DOHH2 (cell line): ENCODE measurements at regions not wholly inside any gene's neighbourhood (a gene's known extent, or its start where the extent isn't known, plus 50 kb on each side); places are given as distances from the start of the nearest gene placed in this dataset.

Experiments used
- H3F3A ChIP-seq: fragments of 200-600 bp; sonication (generic), shearing (Covaris generic); 2 replicates; pipeline ENCODE4 v1.6.0; 2016; ENCODE audit warnings: antibody characterized with exemption, mild to moderate bottlenecking; ENCODE audit not compliant: control insufficient read depth, insufficient read depth
- H3K27ac ChIP-seq: fragments of 200-600 bp; sonication (generic); 2 replicates; pipeline ENCODE4 v1.5.1; 2014; ENCODE audit warnings: low read depth, mild to moderate bottlenecking, low read length, moderate library complexity
- H3K27me3 ChIP-seq: fragments of 200-600 bp; sonication (generic); 2 replicates; pipeline ENCODE4 v1.6.1; 2014; ENCODE audit warnings: mild to moderate bottlenecking, low read length, mixed read lengths; ENCODE audit not compliant: control insufficient read depth
- H3K36me3 ChIP-seq: fragments of 200-600 bp; sonication (generic); 2 replicates; pipeline ENCODE4 v1.6.1; 2014; ENCODE audit warnings: mild to moderate bottlenecking, low read length, moderate library complexity, mixed read lengths; ENCODE audit not compliant: control insufficient read depth
- H3K4me1 ChIP-seq: fragments of 200-600 bp; sonication (generic); 2 replicates; pipeline ENCODE4 v1.6.1; 2014; ENCODE audit warnings: mild to moderate bottlenecking, low read length, mixed read lengths; ENCODE audit not compliant: control insufficient read depth
- H3K4me2 ChIP-seq: fragments of 200-600 bp; sonication (generic); 2 replicates; pipeline ENCODE4 v1.6.0; 2014; ENCODE audit warnings: mild to moderate bottlenecking, low read length, moderate library complexity
- H3K4me3 ChIP-seq: fragments of 200-600 bp; sonication (generic); 2 replicates; pipeline ENCODE4 v1.5.1; 2014; ENCODE audit warnings: mild to moderate bottlenecking, low read length, mixed read lengths
- H3K79me2 ChIP-seq: fragments of 200-600 bp; sonication (generic); 2 replicates; pipeline ENCODE4 v1.6.1; 2014; ENCODE audit warnings: mild to moderate bottlenecking, low read length, mixed read lengths; ENCODE audit not compliant: control insufficient read depth
- H3K9me2 ChIP-seq: fragments of 200-600 bp; sonication (generic); replicated peaks from 2 replicates; pipeline ENCODE4 v1.6.1; 2014; ENCODE audit warnings: mild to moderate bottlenecking, low read length, mixed read lengths; ENCODE audit not compliant: control insufficient read depth
- H3K9me3 ChIP-seq: fragments of 200-600 bp; sonication (generic); 2 replicates; pipeline ENCODE4 v1.6.1; 2014; ENCODE audit warnings: antibody characterized with exemption, low read length, mixed read lengths; ENCODE audit not compliant: control insufficient read depth, insufficient read depth
- H4K20me1 ChIP-seq: fragments of 200-600 bp; sonication (generic); 2 replicates; pipeline ENCODE4 v1.6.0; 2014; ENCODE audit warnings: low read depth, mild to moderate bottlenecking, antibody characterized with exemption, low read length, moderate library complexity; ENCODE audit not compliant: control insufficient read depth, insufficient read depth
- CTCF ChIP-seq: fragments of 200-600 bp; sonication (generic); IDR thresholded peaks from one replicate; pipeline ENCODE4 v1.5.1; 2014; ENCODE audit warnings: antibody characterized with exemption, mild to moderate bottlenecking, low read depth, low read length; ENCODE audit not compliant: poor library complexity, severe bottlenecking
- EZH2phosphoT487 ChIP-seq: fragments of 200-600 bp; sonication (generic); IDR thresholded peaks from 2 replicates; pipeline ENCODE4 v1.6.1; 2017; ENCODE audit warnings: borderline replicate concordance, mild to moderate bottlenecking, antibody characterized with exemption, low read length, moderate library complexity, mixed read lengths

- Histone ChIP-seq H3K79me2 (no peaks in the 10 kb centered on the region), H3K27me3 (no peaks in the 10 kb centered on the region), H3K4me1 (no peaks in the 10 kb centered on the region), H3F3A (no peaks in the 10 kb centered on the region), H3K4me2 (no peak overlapping the region), H3K27ac (no peak overlapping the region), H4K20me1 (no peaks in the 10 kb centered on the region), H3K36me3 (no peaks in the 10 kb centered on the region), H3K9me2 (no peaks in the 10 kb centered on the region), H3K9me3 (no peaks in the 10 kb centered on the region), H3K4me3 (no peak overlapping the region)
- TF ChIP-seq CTCF (no peak), EZH2phosphoT487 (no peak)
Measured at GRCh38 chr6:113128661-113129060, 728.5 kb upstream of the MARCKS start.

GRCh38 chr6:113129991-113130390 lies 727.2 kb upstream of the MARCKS start:
- Histone ChIP-seq H3K4me3 (no peak overlapping the region), H3K27ac (no peak overlapping the region), H4K20me1 (no peaks in the 10 kb centered on the region), H3K79me2 (no peaks in the 10 kb centered on the region), H3K9me3 (no peaks in the 10 kb centered on the region), H3K4me2 (no peak overlapping the region), H3K4me1 (no peaks in the 10 kb centered on the region), H3F3A (no peaks in the 10 kb centered on the region), H3K9me2 (no peaks in the 10 kb centered on the region), H3K27me3 (no peaks in the 10 kb centered on the region), H3K36me3 (no peaks in the 10 kb centered on the region)
- TF ChIP-seq EZH2phosphoT487 (no peak), CTCF (no peak)

DNA sequence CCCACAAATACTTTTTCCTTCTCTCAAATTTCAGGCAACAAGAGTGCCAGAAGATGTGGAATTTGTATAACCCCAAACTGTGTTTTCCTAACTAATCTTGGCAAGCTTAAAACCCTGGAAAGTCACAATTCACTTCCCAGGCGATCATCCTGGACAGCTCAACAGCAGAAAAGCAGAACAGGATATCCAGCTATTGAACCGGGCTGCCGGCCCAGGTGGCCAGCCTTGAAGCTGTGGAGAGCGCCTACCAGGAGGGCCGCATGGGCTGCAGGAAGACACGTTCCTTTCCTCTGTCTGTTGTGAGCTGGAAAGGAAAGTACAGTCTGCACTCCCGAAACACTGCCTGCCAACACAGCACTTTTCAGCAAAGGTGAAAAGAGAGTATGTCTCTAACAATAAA lies 719.7 kb upstream of the MARCKS start:
- H3K4me2 ChIP-seq: no peak overlapping the region
- no peaks in the 10 kb centered on the region for H3K27me3 ChIP-seq
- H3K36me3 ChIP-seq: no peaks in the 10 kb centered on the region
- no peak overlapping the region for H3K4me3 ChIP-seq
- no peak overlapping the region for H3K27ac ChIP-seq
- no peak for TF ChIP-seq CTCF
- no peak for TF ChIP-seq EZH2phosphoT487
- H3K4me1 ChIP-seq: no peaks in the 10 kb centered on the region
- no peaks in the 10 kb centered on the region for H3K9me2 ChIP-seq
- no peaks in the 10 kb centered on the region for H4K20me1 ChIP-seq
- H3F3A ChIP-seq: no peaks in the 10 kb centered on the region
- no peaks in the 10 kb centered on the region for H3K79me2 ChIP-seq
- H3K9me3 ChIP-seq: no peaks in the 10 kb centered on the region

GRCh38 chr6:113140721-113141120 lies 716.4 kb upstream of the MARCKS start:
- TF ChIP-seq CTCF (no peak), EZH2phosphoT487 (no peak)

More at GRCh38 chr6:113140721-113141120, 716.4 kb upstream of the MARCKS start:
- Histone ChIP-seq H3K36me3 (no peaks in the 10 kb centered on the region), H3K4me3 (no peak overlapping the region), H3K9me3 (no peaks in the 10 kb centered on the region), H3K4me2 (no peak overlapping the region), H3K79me2 (no peaks in the 10 kb centered on the region), H3K27ac (no peak overlapping the region), H3K4me1 (no peaks in the 10 kb centered on the region), H3K9me2 (no peaks in the 10 kb centered on the region), H3F3A (no peaks in the 10 kb centered on the region), H3K27me3 (no peaks in the 10 kb centered on the region), H4K20me1 (no peaks in the 10 kb centered on the region)
